HCT116 (cell line): ENCODE measurements at regions not wholly inside any gene's neighbourhood (a gene's known extent, or its start where the extent isn't known, plus 50 kb on each side); places are given as distances from the start of the nearest gene placed in this dataset.

Experiments
- ATAC-seq: fragments of 200-7000 bp; cut with Tn5 transposase; 2 replicates; pipeline ENCODE4 v1.9.1; 2020; ENCODE audit warnings: mild to moderate bottlenecking, moderate library complexity
- BruUV-seq: library from RNA; stranded (reverse); fragments of 400-500 nt; replicated peaks from 2 replicates; lab custom pipeline; 2021; lab: Mats Ljungman, UMichigan
- CTCF ChIA-PET: fragments of 300-600 bp; sonication (Branson Sonifier 250); formaldehyde crosslinking; loops from one replicate; lab custom pipeline; 2021; ENCODE audit warnings: antibody characterized with exemption; lab: Charles Lee
- POLR2A ChIA-PET: fragments of 300-600, 350-600 bp; sonication (Branson Sonifier 250); formaldehyde crosslinking; loops from one replicate; lab custom pipeline; 2021; ENCODE audit warnings: antibody characterized with exemption; lab: Charles Lee
- RAD21 ChIA-PET, 2 experiments: fragments of 300-600 bp; sonication (Branson Sonifier 250); formaldehyde crosslinking; loops; one replicate each; lab custom pipeline; 2023; ENCODE audit warnings: low total read pairs in 2 of 2; ENCODE audit not compliant: uncharacterized antibody in 2 of 2, unreplicated experiment in 2 of 2, low non-redundant PET in 1 of 2; lab: Charles Lee
- DNase-seq: peaks from one replicate; pipeline ENCODE4 v3.0.0-alpha.2; 2010; ENCODE audit warnings: low read depth, low spot score
- H2AFZ ChIP-seq: fragments of 200-600 bp; shearing (Covaris generic), sonication (generic); 2 replicates; pipeline ENCODE4 v1.6.1; 2017; ENCODE audit warnings: low read depth, mixed run types, mixed read lengths, antibody characterized with exemption, low read length; ENCODE audit not compliant: poor library complexity, severe bottlenecking
- H3K27ac ChIP-seq: 2 replicates; pipeline ENCODE4 v1.5.1; 2012; ENCODE audit warnings: low read depth, low read length
- H3K27me3 ChIP-seq: fragments of 200-600 bp; sonication (generic); 2 replicates; pipeline ENCODE4 v1.6.1; 2016; ENCODE audit warnings: mixed run types, low read length, mixed read lengths; ENCODE audit not compliant: insufficient read depth
- H3K36me3 ChIP-seq, 2 experiments: fragments of 200-500 bp in 1 of 2; fragments of 200-600 bp in 1 of 2; sonication (Bioruptor generic) in 1 of 2; sonication (generic) in 1 of 2; 2 replicates each; pipeline versions ENCODE4 v1.5.1 to v1.6.1; 2014 to 2016; ENCODE audit warnings: low read length in 2 of 2, inconsistent platforms in 1 of 2, mixed read lengths in 1 of 2, mixed run types in 1 of 2; ENCODE audit not compliant: insufficient read depth in 2 of 2, control insufficient read depth in 1 of 2
- H3K4me1 ChIP-seq, 2 experiments: fragments of 200-600 bp in 1 of 2; sonication (generic) in 1 of 2; 2 replicates each; pipeline versions ENCODE4 v1.5.1 to v1.6.1; 2012 to 2017; ENCODE audit warnings: low read length in 2 of 2, inconsistent platforms in 1 of 2, mild to moderate bottlenecking in 1 of 2, mixed read lengths in 1 of 2, mixed run types in 1 of 2, moderate library complexity in 1 of 2; ENCODE audit not compliant: insufficient read depth in 2 of 2, control insufficient read depth in 1 of 2
- H3K4me2 ChIP-seq: fragments of 200-600 bp; sonication (generic); 2 replicates; pipeline ENCODE4 v1.6.1; 2017; ENCODE audit warnings: mixed run types, low read length, mixed read lengths
- H3K4me3 ChIP-seq, 2 experiments: fragments of 200-600 bp in 1 of 2; sonication (generic) in 1 of 2; replicated peaks in 1 of 2; 2 replicates each; pipeline ENCODE4 v1.5.1; 2011 to 2016; ENCODE audit warnings: low read length in 2 of 2, control low read depth in 1 of 2, low read depth in 1 of 2, mild to moderate bottlenecking in 1 of 2, mixed read lengths in 1 of 2, mixed run types in 1 of 2
- H3K79me2 ChIP-seq: fragments of 200-600 bp; sonication (generic); 2 replicates; pipeline ENCODE4 v1.6.1; 2017; ENCODE audit warnings: mild to moderate bottlenecking, mixed run types, low read length, moderate library complexity, mixed read lengths; ENCODE audit not compliant: insufficient read depth
- H3K9ac ChIP-seq: fragments of 200-600 bp; sonication (generic); 2 replicates; pipeline ENCODE4 v1.6.1; 2016; ENCODE audit warnings: low read length, mixed read lengths
- H3K9me2 ChIP-seq: fragments of 200-600 bp; sonication (generic), shearing (Covaris generic); 2 replicates; pipeline ENCODE4 v1.6.1; 2017; ENCODE audit warnings: mixed run types, mild to moderate bottlenecking, moderate library complexity; ENCODE audit not compliant: insufficient read depth
- H3K9me3 ChIP-seq, 2 experiments: fragments of 200-500 bp in 1 of 2; fragments of 200-600 bp in 1 of 2; sonication (Bioruptor generic) in 1 of 2; sonication (generic) in 1 of 2; 2 replicates each; pipeline ENCODE4 v1.6.1; 2014 to 2017; ENCODE audit warnings: low read length in 2 of 2, mixed read lengths in 2 of 2, inconsistent platforms in 1 of 2, low read depth in 1 of 2, mild to moderate bottlenecking in 1 of 2, mixed run types in 1 of 2, moderate library complexity in 1 of 2; ENCODE audit not compliant: control insufficient read depth in 1 of 2, insufficient read depth in 1 of 2
- H4K20me1 ChIP-seq: fragments of 200-600 bp; sonication (generic), shearing (Covaris generic); 2 replicates; pipeline ENCODE4 v1.6.1; 2017; ENCODE audit warnings: mixed run types, mild to moderate bottlenecking, moderate library complexity; ENCODE audit not compliant: insufficient read depth
- ATF3 ChIP-seq: IDR thresholded peaks from 2 replicates; pipeline ENCODE4 v1.6.1; 2012
- CBX3 ChIP-seq: IDR thresholded peaks from 2 replicates; pipeline ENCODE4 v1.6.1; 2012; ENCODE audit warnings: low read depth
- CEBPB ChIP-seq: IDR thresholded peaks from 2 replicates; pipeline ENCODE4 v1.6.1; 2012; ENCODE audit warnings: low read depth
- CTCF ChIP-seq, 3 experiments: fragments of 200-600 bp in 1 of 3; sonication (generic) in 1 of 3; IDR thresholded peaks in 2 of 3; conservative IDR thresholded peaks in 1 of 3; 2 replicates each; pipeline ENCODE4 v1.5.1; 2012 to 2017; ENCODE audit warnings: low read depth in 2 of 3, low read length in 2 of 3, antibody characterized with exemption in 1 of 3, borderline replicate concordance in 1 of 3, control low read depth in 1 of 3, mild to moderate bottlenecking in 1 of 3, mixed read lengths in 1 of 3, mixed run types in 1 of 3, moderate library complexity in 1 of 3; ENCODE audit not compliant: insufficient read depth in 1 of 3
- EGR1 ChIP-seq: IDR thresholded peaks from 2 replicates; pipeline ENCODE4 v1.6.1; 2012; ENCODE audit warnings: low read depth
- ELF1 ChIP-seq: IDR thresholded peaks from 2 replicates; pipeline ENCODE4 v1.6.1; 2012; ENCODE audit warnings: low read depth, borderline replicate concordance
- EZH2 ChIP-seq: fragments of 200-600 bp; sonication (generic); IDR thresholded peaks from 2 replicates; pipeline ENCODE4 v1.6.1; 2017; ENCODE audit warnings: antibody characterized with exemption, mixed run types
- EZH2phosphoT487 ChIP-seq: fragments of 200-600 bp; IDR thresholded peaks from 2 replicates; pipeline ENCODE4 v1.6.1; 2018; ENCODE audit warnings: antibody characterized with exemption, borderline replicate concordance
- FOSL1 ChIP-seq: IDR thresholded peaks from 2 replicates; pipeline ENCODE4 v1.6.1; 2012; ENCODE audit warnings: low read depth
- JUND ChIP-seq: IDR thresholded peaks from 2 replicates; pipeline ENCODE4 v1.6.1; 2012
- MAX ChIP-seq: IDR thresholded peaks from 2 replicates; pipeline ENCODE4 v1.6.1; 2012
- POLR2A ChIP-seq: IDR thresholded peaks from 2 replicates; pipeline ENCODE4 v1.7.0; 2011; ENCODE audit warnings: borderline replicate concordance; ENCODE audit not compliant: insufficient read depth, insufficient read length; ENCODE audit errors: extremely low read depth
- POLR2AphosphoS5 ChIP-seq: IDR thresholded peaks from 2 replicates; pipeline ENCODE4 v1.6.1; 2011; ENCODE audit warnings: mild to moderate bottlenecking, low read depth, low read length, moderate library complexity
- RAD21 ChIP-seq: IDR thresholded peaks from 2 replicates; pipeline ENCODE4 v1.6.1; 2012; ENCODE audit warnings: low read depth, mild to moderate bottlenecking
- REST ChIP-seq: IDR thresholded peaks from 2 replicates; pipeline ENCODE4 v1.6.1; 2012; ENCODE audit warnings: low read depth
- SRF ChIP-seq: IDR thresholded peaks from 2 replicates; pipeline ENCODE4 v1.6.1; 2012; ENCODE audit warnings: low read depth
- YY1 ChIP-seq: IDR thresholded peaks from 2 replicates; pipeline ENCODE4 v1.6.1; 2011; ENCODE audit warnings: low read length, low read depth, moderate library complexity, mild to moderate bottlenecking; ENCODE audit not compliant: insufficient replicate concordance; ENCODE audit errors: extremely low read depth
- ZBTB33 ChIP-seq: IDR thresholded peaks from 2 replicates; pipeline ENCODE4 v1.6.1; 2011; ENCODE audit warnings: mild to moderate bottlenecking, low read length, moderate library complexity; ENCODE audit not compliant: insufficient replicate concordance; ENCODE audit errors: extremely low read depth
- ZNF274 ChIP-seq: fragments of 200-500 bp; sonication (Bioruptor generic); IDR thresholded peaks from 2 replicates; pipeline ENCODE4 v1.6.1; 2014; ENCODE audit warnings: mild to moderate bottlenecking, low read depth, low read length, inconsistent platforms
- intact Hi-C: fragments of 100-400 bp; cut with micrococcal nuclease; formaldehyde crosslinking; loops from 2 replicates; pipeline ENCODE4 v1.10.0; 2022

GRCh38 chr3:76624164-76624563 is 415.7 kb upstream of the ROBO2 start:
- Histone ChIP-seq H3K27me3 (no peaks in the 10 kb centered on the region), H3K79me2 (no peaks in the 10 kb centered on the region)

More at GRCh38 chr3:76624164-76624563, 415.7 kb upstream of the ROBO2 start:
- POLR2A ChIA-PET, result no interaction called here
- Histone ChIP-seq H3K9ac (no peak overlapping the region), H4K20me1 (no peaks in the 10 kb centered on the region), H2AFZ (no peak overlapping the region), H3K27ac (no peak overlapping the region), H3K4me2 (no peak overlapping the region), H3K9me3 (peaks cover 3 to 7% of the 10 kb centered on the region in 2 experiments; a peak in 2 of 4 replicates), H3K36me3 (no peaks in the 10 kb centered on the region), H3K4me3 (no peak overlapping the region), H3K4me1 (no peaks in the 10 kb centered on the region), H3K9me2 (no peaks in the 10 kb centered on the region)
- intact Hi-C loops, result no loop called here
- RAD21 ChIA-PET, result no interaction called here
- DNase-seq, result no peak
- no peak for TF ChIP-seq FOSL1
- TF ChIP-seq EZH2, result no peak
- TF ChIP-seq POLR2AphosphoS5, result no peak
- TF ChIP-seq ATF3, result no peak
- TF ChIP-seq RAD21, result no peak
- TF ChIP-seq ELF1, result no peak
- no peak for TF ChIP-seq CTCF (IDR thresholded peaks at IDR 0.05 in 2 of 3, conservative IDR thresholded peaks at IDR 0.05 in 1 of 3; ENCODE audit: borderline replicate concordance in 1 of 3, insufficient read depth in 1 of 3, low read depth in 2 of 3, low read length in 2 of 3)
- TF ChIP-seq REST, result no peak
- no peak for TF ChIP-seq SRF
- TF ChIP-seq CEBPB, result no peak
- TF ChIP-seq YY1, result no peak
- TF ChIP-seq JUND, result no peak
- no peak for TF ChIP-seq EGR1
- TF ChIP-seq ZBTB33, result no peak
- no peak for TF ChIP-seq POLR2A
- no peak for TF ChIP-seq ZNF274
- TF ChIP-seq CBX3, result no peak
- no peak for TF ChIP-seq EZH2phosphoT487
- TF ChIP-seq MAX, result no peak
- ATAC-seq, result no peak
- no TSS peak for BruUV-seq
- CTCF ChIA-PET, result no interaction called here
